ENCODE measurements at regions not wholly inside any gene's neighbourhood (a gene's known extent, or its start where the extent isn't known, plus 50 kb on each side); places are given as distances from the start of the nearest gene placed in this dataset.

DNA sequence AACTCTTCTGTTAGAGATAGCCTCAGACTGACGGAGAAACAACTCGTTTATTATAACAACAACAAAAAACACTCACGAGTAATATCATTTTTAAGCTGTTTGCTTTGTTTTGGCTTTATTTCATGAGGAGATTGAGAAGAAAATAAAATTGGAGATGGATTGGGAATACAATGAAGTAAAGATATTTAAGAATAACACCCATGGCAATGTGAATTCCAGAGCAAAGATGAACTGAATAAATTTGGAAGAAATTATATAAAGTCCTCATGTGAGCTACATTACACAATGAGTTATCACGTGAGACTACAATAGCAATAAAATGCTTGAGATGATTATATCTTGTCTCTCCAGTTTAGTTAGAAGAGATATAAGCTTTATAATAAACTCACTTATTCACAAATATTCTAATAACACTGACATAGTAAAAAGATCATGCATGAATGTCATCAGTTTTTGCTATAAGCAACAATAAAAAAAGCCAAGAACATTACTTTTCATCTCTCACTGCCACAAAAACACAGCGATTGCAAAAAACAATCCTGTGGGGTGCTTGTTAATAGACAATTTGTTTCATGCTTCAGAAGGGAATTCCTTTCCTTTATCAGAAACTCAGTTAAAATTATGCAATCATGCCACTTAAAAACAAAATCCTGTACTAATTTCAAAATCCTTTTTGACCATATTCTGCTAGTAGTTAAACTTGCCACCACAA, 696.7 kb upstream of the MARCKS start:
- Mint-ChIP-seq H3K36me3 (ENCODE audit: low read depth) (no peaks in the 10 kb centered on the region), H3K27me3 (no peaks in the 10 kb centered on the region), H3K9me3 (no peaks in the 10 kb centered on the region), H3K4me1 (no peaks in the 10 kb centered on the region), H3K27ac (no peak overlapping the region), H3K4me3 (no peak overlapping the region)
- ChIA-PET CTCF (interaction anchor here (0.6 kb wide), 1 partner anchor 718 kb away, joined by 3 read pairs; no protein-coding TSS in a partner anchor), POLR2A (no interaction called here)
- DNase-seq, result no peak

DNA sequence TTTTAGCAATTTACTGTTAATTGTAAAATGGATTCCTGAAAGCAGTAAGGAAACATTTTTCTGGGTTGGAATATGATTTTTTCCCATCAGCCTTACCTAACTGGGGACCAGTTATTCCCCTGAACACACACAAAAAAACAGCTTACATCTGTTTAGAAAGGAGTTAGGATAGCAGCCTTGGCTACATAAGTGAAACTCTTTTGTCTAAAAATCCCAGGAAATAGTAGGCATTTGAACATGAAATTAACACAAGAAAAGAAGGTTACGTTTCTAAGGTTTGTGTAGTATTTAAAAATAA, 696.2 kb upstream of the MARCKS start:
- POLR2A ChIA-PET, result no interaction called here
- CTCF ChIA-PET, result no interaction called here
- Mint-ChIP-seq H3K36me3 (ENCODE audit: low read depth) (no peaks in the 10 kb centered on the region), H3K27me3 (no peaks in the 10 kb centered on the region), H3K27ac (no peak overlapping the region), H3K4me3 (no peak overlapping the region), H3K4me1 (no peaks in the 10 kb centered on the region), H3K9me3 (no peaks in the 10 kb centered on the region)
- no peak for DNase-seq

DNA sequence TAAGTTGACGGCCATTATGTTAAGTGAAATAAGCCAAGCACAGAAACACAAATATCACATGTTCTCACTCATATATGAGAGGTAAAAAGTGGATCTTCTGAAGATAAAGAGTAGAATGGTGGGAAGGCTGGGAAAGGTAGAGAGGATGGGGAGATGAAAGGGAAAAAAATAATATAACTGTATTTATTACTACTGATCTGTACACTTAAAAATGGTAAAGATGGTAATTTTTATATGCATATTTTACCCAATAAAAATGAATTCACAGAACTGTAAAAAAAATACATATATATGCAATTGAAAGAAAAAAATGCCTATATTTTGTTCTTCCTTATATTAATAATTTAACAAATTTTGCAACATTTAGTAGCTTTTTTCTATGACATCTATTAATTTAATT, 694.4 kb upstream of the MARCKS start:
- H3K27me3 Mint-ChIP-seq, result no peaks in the 10 kb centered on the region
- H3K9me3 Mint-ChIP-seq, result no peaks in the 10 kb centered on the region
- H3K27ac Mint-ChIP-seq, result no peak overlapping the region
- CTCF ChIA-PET, result no interaction called here
- no peak overlapping the region for H3K4me3 Mint-ChIP-seq
- POLR2A ChIA-PET, result no interaction called here
- DNase-seq, result no peak
- H3K4me1 Mint-ChIP-seq, result no peaks in the 10 kb centered on the region
- H3K36me3 Mint-ChIP-seq (ENCODE audit: low read depth), result no peaks in the 10 kb centered on the region

DNA sequence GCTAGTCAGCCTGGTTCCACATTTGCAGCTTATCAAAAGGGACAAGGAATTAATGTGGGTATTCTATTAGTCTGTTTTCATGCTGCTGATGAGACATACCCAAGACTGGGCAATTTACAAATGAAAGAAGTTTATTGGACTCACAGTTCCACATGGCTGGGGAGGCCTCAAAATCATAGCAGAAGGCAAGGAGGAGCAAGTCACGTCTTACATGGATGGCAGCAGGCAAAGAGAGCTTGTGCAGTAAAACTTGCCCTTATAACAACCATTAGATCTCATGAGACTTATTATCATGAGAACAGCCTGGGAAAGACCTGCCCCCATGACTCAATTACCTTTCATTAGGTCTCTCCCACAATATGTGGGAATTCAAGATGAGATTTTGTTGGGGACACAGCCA, 689.1 kb upstream of the MARCKS start:
- POLR2A ChIA-PET, result no interaction called here
- H3K36me3 Mint-ChIP-seq (ENCODE audit: low read depth), result no peaks in the 10 kb centered on the region
- H3K27me3 Mint-ChIP-seq, result no peaks in the 10 kb centered on the region
- H3K9me3 Mint-ChIP-seq, result no peaks in the 10 kb centered on the region
- H3K4me3 Mint-ChIP-seq, result no peak overlapping the region
- H3K4me1 Mint-ChIP-seq, result no peaks in the 10 kb centered on the region
- CTCF ChIA-PET, result no interaction called here
- no peak for DNase-seq
- no peak overlapping the region for H3K27ac Mint-ChIP-seq

DNA sequence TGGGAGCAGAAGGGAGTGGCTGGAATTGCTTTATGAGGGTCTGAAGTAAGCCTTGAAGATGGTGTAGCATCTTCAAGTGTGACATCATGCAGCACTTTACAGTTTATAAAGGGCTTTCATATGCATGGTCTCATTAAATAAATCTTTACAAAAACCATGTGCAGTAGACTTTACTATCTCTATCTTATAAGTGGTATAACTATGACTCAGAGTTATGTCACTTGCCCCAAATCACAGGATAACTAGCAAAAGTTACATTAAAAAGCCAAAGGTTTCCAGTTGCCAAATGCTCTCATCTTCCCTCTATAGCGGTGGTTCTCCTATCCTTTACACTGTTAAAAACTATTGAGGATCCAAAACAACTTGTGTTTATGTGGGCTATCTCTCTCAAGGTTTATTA, 687.7 kb upstream of the MARCKS start:
- H3K27me3 Mint-ChIP-seq, result no peaks in the 10 kb centered on the region
- DNase-seq, result no peak
- no peaks in the 10 kb centered on the region for H3K4me1 Mint-ChIP-seq
- no peak overlapping the region for H3K4me3 Mint-ChIP-seq
- ChIA-PET CTCF (no interaction called here), POLR2A (no interaction called here)
- H3K27ac Mint-ChIP-seq, result no peak overlapping the region
- no peaks in the 10 kb centered on the region for H3K36me3 Mint-ChIP-seq (ENCODE audit: low read depth)
- no peaks in the 10 kb centered on the region for H3K9me3 Mint-ChIP-seq

DNA sequence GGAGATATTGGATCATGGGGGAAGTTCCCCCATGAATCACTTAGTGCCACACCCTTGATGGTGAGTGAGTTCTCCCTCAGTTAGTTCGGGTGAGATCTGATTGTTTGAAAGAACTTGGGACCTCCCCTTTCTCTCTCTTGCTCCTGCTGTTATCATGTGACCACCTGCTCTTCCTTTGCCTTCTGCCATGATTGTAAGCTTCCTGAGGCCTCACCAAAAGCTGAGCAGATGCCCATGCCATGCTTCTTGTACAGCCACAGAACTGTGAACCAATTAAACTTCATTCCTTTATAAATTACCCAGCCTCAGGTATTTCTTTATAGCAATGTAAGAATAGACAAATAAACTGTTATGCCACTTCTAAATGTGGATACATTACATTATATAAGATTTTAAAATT, 686.7 kb upstream of the MARCKS start:
- Mint-ChIP-seq H3K27me3 (no peaks in the 10 kb centered on the region), H3K27ac (no peak overlapping the region), H3K4me3 (no peak overlapping the region), H3K4me1 (no peaks in the 10 kb centered on the region), H3K36me3 (ENCODE audit: low read depth) (no peaks in the 10 kb centered on the region), H3K9me3 (no peaks in the 10 kb centered on the region)
- CTCF ChIA-PET, result no interaction called here
- POLR2A ChIA-PET, result no interaction called here
- DNase-seq, result no peak

DNA sequence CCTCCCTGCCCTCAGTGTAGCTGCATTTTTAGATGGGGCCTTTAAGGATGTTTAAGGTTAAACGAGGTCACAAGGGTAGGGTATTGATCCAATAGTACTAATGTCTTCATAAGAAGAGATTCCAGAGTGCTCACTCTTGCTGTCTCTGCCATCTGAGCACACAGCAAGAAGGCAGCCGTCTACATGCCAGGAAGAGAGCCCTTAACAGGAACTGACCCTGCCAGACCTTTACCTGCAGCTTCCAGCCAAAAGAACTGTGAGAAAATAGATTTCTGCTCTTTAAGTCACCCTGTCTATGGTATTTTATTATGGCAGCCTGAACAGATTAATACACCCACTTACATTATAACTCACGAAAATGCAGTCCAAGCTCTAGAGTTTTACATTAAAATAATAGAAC, 685.3 kb upstream of the MARCKS start:
- Mint-ChIP-seq H3K4me1 (no peaks in the 10 kb centered on the region), H3K27me3 (no peaks in the 10 kb centered on the region), H3K36me3 (ENCODE audit: low read depth) (no peaks in the 10 kb centered on the region), H3K9me3 (no peaks in the 10 kb centered on the region), H3K27ac (no peak overlapping the region), H3K4me3 (no peak overlapping the region)
- DNase-seq, result no peak
- ChIA-PET CTCF (no interaction called here), POLR2A (no interaction called here)

DNA sequence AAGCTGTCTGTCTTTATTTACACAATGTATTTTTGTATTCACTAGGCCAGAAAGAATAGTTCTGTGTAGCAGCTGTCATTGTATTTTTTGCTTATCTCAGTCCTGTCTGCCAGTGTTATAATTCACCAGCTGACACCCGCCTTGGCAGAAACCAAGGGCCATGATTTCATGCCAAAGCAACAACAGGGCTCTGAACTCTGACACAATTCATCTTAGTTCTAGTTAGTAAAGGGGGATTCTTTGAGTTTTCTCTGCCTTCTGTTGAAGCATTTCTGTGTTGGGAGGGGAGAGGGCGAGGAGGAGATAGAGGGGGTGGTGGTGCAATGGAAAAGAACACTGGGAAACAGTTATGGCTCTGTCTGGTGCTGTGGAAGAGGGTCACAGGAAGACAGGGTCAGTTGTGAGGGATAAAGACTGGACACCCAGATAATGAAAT, 684.6 kb upstream of the MARCKS start:
- Mint-ChIP-seq H3K4me1 (no peaks in the 10 kb centered on the region), H3K36me3 (ENCODE audit: low read depth) (no peaks in the 10 kb centered on the region), H3K4me3 (no peak overlapping the region), H3K27ac (no peak overlapping the region), H3K9me3 (no peaks in the 10 kb centered on the region), H3K27me3 (no peaks in the 10 kb centered on the region)
- ChIA-PET POLR2A (no interaction called here), CTCF (no interaction called here)
- DNase-seq, result no peak

DNA sequence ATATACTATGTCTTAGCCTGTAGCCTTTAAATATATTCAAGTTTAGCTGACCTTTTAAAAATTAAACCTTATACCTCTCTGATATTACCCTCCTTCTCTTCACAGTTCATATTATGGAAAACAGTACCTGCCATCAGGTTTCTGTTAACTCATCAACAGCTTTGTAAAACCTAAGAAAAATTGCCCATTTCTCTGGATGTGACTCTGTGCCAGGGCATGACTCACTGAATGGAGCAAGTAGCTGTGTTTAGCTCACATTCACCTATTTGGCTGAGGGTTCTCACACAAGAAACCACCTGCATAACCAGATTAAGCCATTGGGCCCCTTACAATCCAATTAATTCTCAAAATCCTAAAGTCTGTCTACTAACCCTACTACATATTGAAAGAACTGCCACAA, 678.8 kb upstream of the MARCKS start:
- Mint-ChIP-seq H3K4me1 (no peaks in the 10 kb centered on the region), H3K4me3 (no peak overlapping the region), H3K9me3 (no peaks in the 10 kb centered on the region), H3K27me3 (no peaks in the 10 kb centered on the region), H3K36me3 (ENCODE audit: low read depth) (no peaks in the 10 kb centered on the region), H3K27ac (no peak overlapping the region)
- POLR2A ChIA-PET, result no interaction called here
- CTCF ChIA-PET, result no interaction called here
- no peak for DNase-seq

DNA sequence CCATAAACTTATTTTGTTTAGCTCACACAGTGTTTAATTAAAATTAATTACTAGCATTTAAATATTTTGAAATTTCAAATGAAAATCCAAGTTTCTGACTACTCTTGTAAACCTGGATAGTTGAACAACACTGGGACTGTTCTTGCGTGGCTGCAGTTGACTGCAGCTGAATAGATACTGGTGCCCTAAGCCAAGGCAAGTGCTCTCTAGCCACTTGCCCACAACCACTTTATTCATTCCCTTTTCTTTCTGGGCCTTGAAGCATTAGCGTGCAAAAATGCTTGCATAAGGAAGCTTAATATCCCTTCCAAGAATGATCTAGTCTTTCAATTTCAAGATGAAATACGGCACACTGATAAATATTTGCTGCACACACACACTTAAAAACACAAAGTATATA, 676.0 kb upstream of the MARCKS start:
- ChIA-PET POLR2A (no interaction called here), CTCF (no interaction called here)
- H3K4me1 Mint-ChIP-seq, result no peaks in the 10 kb centered on the region
- no peaks in the 10 kb centered on the region for H3K36me3 Mint-ChIP-seq (ENCODE audit: low read depth)
- H3K27me3 Mint-ChIP-seq, result no peaks in the 10 kb centered on the region
- no peak overlapping the region for H3K27ac Mint-ChIP-seq
- no peaks in the 10 kb centered on the region for H3K9me3 Mint-ChIP-seq
- no peak overlapping the region for H3K4me3 Mint-ChIP-seq
- DNase-seq, result no peak

DNA sequence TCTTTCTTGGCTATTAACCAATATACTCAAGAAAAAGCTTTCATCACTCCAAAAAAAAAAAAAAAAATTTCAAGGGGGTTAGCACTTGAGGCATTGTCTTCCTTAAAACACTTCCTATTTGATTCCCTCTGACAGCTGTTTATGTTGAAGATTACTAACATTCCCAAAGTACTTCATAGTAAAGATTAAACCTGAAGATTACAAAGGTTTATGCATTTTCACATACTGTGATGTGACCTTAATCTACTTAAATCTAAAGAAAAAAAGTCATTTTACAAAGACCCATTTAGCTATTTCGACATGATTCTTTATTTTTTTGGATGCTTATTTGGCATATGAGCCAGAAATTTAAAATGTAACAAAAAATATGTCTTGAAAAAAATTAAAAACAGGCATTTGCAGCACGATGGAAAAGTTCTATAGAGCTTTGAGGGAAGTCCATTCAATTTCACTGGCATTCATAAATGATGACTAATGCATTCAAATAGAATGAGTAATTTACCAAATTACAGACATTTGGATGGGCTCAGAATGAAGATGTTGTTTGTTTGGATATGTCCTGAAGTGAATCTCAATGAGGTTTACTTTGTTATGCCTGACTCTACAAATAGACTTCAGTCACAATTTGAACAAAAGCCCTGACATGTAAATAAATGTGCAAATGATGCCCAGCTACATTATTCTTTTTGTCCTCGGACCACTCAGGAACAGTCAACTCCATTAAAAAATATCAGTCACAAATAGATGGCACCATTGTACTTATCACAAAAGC, 674.6 kb upstream of the MARCKS start:
- CTCF ChIA-PET, result no interaction called here
- DNase-seq, result no peak
- H3K4me3 Mint-ChIP-seq, result no peak overlapping the region
- no peaks in the 10 kb centered on the region for H3K4me1 Mint-ChIP-seq
- no peaks in the 10 kb centered on the region for H3K9me3 Mint-ChIP-seq
- POLR2A ChIA-PET, result no interaction called here
- H3K36me3 Mint-ChIP-seq (ENCODE audit: low read depth), result no peaks in the 10 kb centered on the region
- no peaks in the 10 kb centered on the region for H3K27me3 Mint-ChIP-seq
- H3K27ac Mint-ChIP-seq, result no peak overlapping the region

DNA sequence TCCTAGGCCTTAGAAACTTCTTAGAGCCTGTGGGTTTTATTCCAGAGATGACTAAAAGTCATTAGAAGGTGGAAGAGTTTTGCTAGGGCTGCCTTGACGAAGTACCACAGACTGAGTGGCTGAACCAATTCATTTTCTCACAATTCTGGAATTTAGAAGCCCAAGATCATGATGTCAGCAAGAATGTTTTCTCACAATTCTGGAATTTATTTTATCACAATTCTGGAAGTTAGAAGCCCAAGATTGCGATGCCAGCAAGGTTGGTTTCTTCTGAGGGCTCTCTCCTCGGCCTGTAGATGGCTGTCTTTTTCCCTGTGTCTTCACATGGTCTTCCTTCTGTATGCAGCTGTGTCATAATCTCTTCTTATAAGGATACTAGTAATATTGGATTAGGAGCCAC, 672.9 kb upstream of the MARCKS start:
- H3K27ac Mint-ChIP-seq, result no peak overlapping the region
- POLR2A ChIA-PET, result no interaction called here
- no peaks in the 10 kb centered on the region for H3K36me3 Mint-ChIP-seq (ENCODE audit: low read depth)
- H3K4me1 Mint-ChIP-seq, result no peaks in the 10 kb centered on the region
- no peaks in the 10 kb centered on the region for H3K9me3 Mint-ChIP-seq
- CTCF ChIA-PET, result interaction anchor here (0.6 kb wide), 1 partner anchor 280 kb away, joined by 3 read pairs; no protein-coding TSS in a partner anchor
- no peaks in the 10 kb centered on the region for H3K27me3 Mint-ChIP-seq
- H3K4me3 Mint-ChIP-seq, result no peak overlapping the region
- DNase-seq, result no peak

DNA sequence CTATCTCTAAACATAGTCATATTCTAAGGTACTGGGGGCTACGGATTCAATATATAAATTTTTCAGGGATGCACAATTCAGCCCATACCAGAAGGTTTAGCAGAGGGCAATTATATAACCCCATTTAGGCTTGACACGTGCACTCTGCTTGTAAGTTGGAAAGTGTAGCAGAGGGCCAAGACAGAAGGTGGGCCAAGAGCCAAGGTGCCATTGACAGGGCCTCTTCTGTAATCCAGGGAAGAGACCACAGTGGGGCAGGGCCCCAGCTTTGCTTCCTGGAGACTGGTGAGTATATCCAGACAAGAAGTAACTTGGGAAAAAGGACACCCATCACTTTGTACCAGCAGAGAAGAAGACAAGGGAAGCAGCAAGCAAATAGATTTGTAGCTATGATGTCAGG, 672.4 kb upstream of the MARCKS start:
- no peaks in the 10 kb centered on the region for H3K4me1 Mint-ChIP-seq
- ChIA-PET CTCF (interaction anchor here (0.6 kb wide), 1 partner anchor 280 kb away, joined by 3 read pairs; no protein-coding TSS in a partner anchor), POLR2A (interaction anchor here (0.6 kb wide), 1 partner anchor 41 kb away, joined by 3 read pairs; no protein-coding TSS in a partner anchor)
- H3K27ac Mint-ChIP-seq, result no peak overlapping the region
- H3K27me3 Mint-ChIP-seq, result no peaks in the 10 kb centered on the region
- no peaks in the 10 kb centered on the region for H3K9me3 Mint-ChIP-seq
- no peak overlapping the region for H3K4me3 Mint-ChIP-seq
- H3K36me3 Mint-ChIP-seq (ENCODE audit: low read depth), result no peaks in the 10 kb centered on the region
- no peak for DNase-seq

DNA sequence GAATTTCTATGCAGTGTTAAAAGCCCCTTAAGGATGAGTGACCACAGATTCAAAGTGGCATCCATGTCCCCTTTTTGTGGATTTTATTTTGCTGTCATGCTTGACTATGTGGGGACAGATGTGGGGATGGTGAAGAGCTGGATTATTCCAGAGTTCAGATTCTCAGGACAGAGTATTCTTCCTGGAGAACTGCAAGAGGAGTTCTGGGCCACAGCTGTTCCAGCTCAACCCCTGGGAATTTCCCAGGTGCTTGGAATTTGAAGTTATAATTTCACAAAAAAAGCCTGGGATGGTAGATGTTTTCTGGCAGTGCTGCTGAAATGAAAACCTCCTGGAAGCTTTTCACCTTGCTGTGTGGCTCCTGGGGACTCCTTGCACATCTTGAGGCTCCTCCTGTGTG, 671.8 kb upstream of the MARCKS start:
- no peaks in the 10 kb centered on the region for H3K9me3 Mint-ChIP-seq
- H3K27me3 Mint-ChIP-seq, result no peaks in the 10 kb centered on the region
- no peak overlapping the region for H3K27ac Mint-ChIP-seq
- ChIA-PET CTCF (interaction anchor here (0.6 kb wide), 1 partner anchor 1498 kb away, joined by 3 read pairs; no protein-coding TSS in a partner anchor), POLR2A (interaction anchor here (0.6 kb wide), 1 partner anchor 41 kb away, joined by 3 read pairs; no protein-coding TSS in a partner anchor)
- no peaks in the 10 kb centered on the region for H3K4me1 Mint-ChIP-seq
- no peaks in the 10 kb centered on the region for H3K36me3 Mint-ChIP-seq (ENCODE audit: low read depth)
- DNase-seq, result no peak
- H3K4me3 Mint-ChIP-seq, result no peak overlapping the region
